HEK293 (cell line): ENCODE measurements at regions not wholly inside any gene's neighbourhood (a gene's known extent, or its start where the extent isn't known, plus 50 kb on each side); places are given as distances from the start of the nearest gene placed in this dataset.

Experiments
- CTCF ChIA-PET: fragments of 350-600 bp; formaldehyde crosslinking; extraction: SDS; loops from one replicate; lab custom pipeline; 2021; ENCODE audit warnings: antibody characterized with exemption; lab: Yijun Ruan, JAX
- POLR2A ChIA-PET: fragments of 300-600 bp; formaldehyde crosslinking; extraction: SDS; loops from one replicate; lab custom pipeline; 2020; ENCODE audit warnings: antibody characterized with exemption, inconsistent platforms; lab: Yijun Ruan, JAX
- H3K27ac ChIP-seq: fragments of 200-500 bp; sonication (Bioruptor generic); 2 replicates; pipeline ENCODE4 v1.5.1; 2014; ENCODE audit warnings: low read depth, low read length, control low read depth, inconsistent platforms; ENCODE audit errors: extremely low read depth
- H3K36me3 ChIP-seq, 2 experiments: fragments of 200-500 bp in 1 of 2; sonication (Bioruptor generic) in 1 of 2; 1 replicate in 1 of 2; 2 replicates in 1 of 2; pipeline ENCODE4 v1.5.1; 2014 to 2017; ENCODE audit warnings: inconsistent platforms in 2 of 2, low read length in 2 of 2; ENCODE audit not compliant: control insufficient read depth in 2 of 2, insufficient read depth in 1 of 2
- H3K4me1 ChIP-seq: fragments of 200-500 bp; sonication (Bioruptor generic); 2 replicates; pipeline ENCODE4 v1.5.1; 2014; ENCODE audit warnings: mild to moderate bottlenecking, low read length, inconsistent platforms; ENCODE audit not compliant: control insufficient read depth, insufficient read depth
- H3K4me3 ChIP-seq: 2 replicates; pipeline ENCODE4 v1.5.1; 2011; ENCODE audit warnings: low read depth, mild to moderate bottlenecking, control low read depth, low read length, moderate library complexity
- H3K9me3 ChIP-seq: fragments of 200-500 bp; sonication (Bioruptor generic); 2 replicates; pipeline ENCODE4 v1.5.1; 2014; ENCODE audit warnings: low read depth, low read length, inconsistent platforms; ENCODE audit not compliant: control insufficient read depth, insufficient read depth
- GLIS2 ChIP-seq: fragments of 450-650 bp; formaldehyde crosslinking; IDR thresholded peaks from 2 replicates; pipeline ENCODE4 v1.5.1; 2016; ENCODE audit warnings: missing biosample characterization, missing genetic modification characterization
- KLF16 ChIP-seq: fragments of 450-650 bp; formaldehyde crosslinking; IDR thresholded peaks from 2 replicates; pipeline ENCODE4 v1.5.1; 2017; ENCODE audit warnings: missing biosample characterization, missing genetic modification characterization
- OSR2 ChIP-seq: fragments of 450-650 bp; formaldehyde crosslinking; IDR thresholded peaks from 2 replicates; pipeline ENCODE4 v1.5.1; 2016; ENCODE audit warnings: missing biosample characterization, missing genetic modification characterization
- OVOL3 ChIP-seq: fragments of 450-650 bp; formaldehyde crosslinking; IDR thresholded peaks from 2 replicates; pipeline ENCODE4 v1.5.1; 2016; ENCODE audit warnings: missing biosample characterization, missing genetic modification characterization
- REPIN1 ChIP-seq: fragments of 450-650 bp; formaldehyde crosslinking; IDR thresholded peaks from 2 replicates; pipeline ENCODE4 v1.5.1; 2017; ENCODE audit warnings: missing biosample characterization, missing genetic modification characterization, low read depth
- SCRT2 ChIP-seq: fragments of 450-650 bp; formaldehyde crosslinking; IDR thresholded peaks from 2 replicates; pipeline ENCODE4 v1.5.1; 2016; ENCODE audit warnings: missing biosample characterization, missing genetic modification characterization
- ZBTB17 ChIP-seq: fragments of 450-650 bp; formaldehyde crosslinking; IDR thresholded peaks from 2 replicates; pipeline ENCODE4 v1.5.1; 2016; ENCODE audit warnings: missing biosample characterization, missing genetic modification characterization
- ZBTB20 ChIP-seq: fragments of 450-650 bp; formaldehyde crosslinking; IDR thresholded peaks from 2 replicates; pipeline ENCODE4 v1.5.1; 2016; ENCODE audit warnings: missing biosample characterization, missing genetic modification characterization
- ZNF112 ChIP-seq: fragments of 450-650 bp; formaldehyde crosslinking; IDR thresholded peaks from 2 replicates; pipeline ENCODE4 v1.5.0; 2017; ENCODE audit warnings: missing biosample characterization, missing genetic modification characterization
- ZNF138 ChIP-seq: fragments of 450-650 bp; formaldehyde crosslinking; IDR thresholded peaks from 2 replicates; pipeline ENCODE4 v1.5.1; 2016; ENCODE audit warnings: missing biosample characterization, missing genetic modification characterization, borderline replicate concordance
- ZNF155 ChIP-seq: fragments of 450-650 bp; formaldehyde crosslinking; IDR thresholded peaks from 2 replicates; pipeline ENCODE4 v1.5.1; 2016; ENCODE audit warnings: missing biosample characterization, missing genetic modification characterization
- ZNF214 ChIP-seq: fragments of 450-650 bp; formaldehyde crosslinking; IDR thresholded peaks from 2 replicates; pipeline ENCODE4 v1.5.1; 2017; ENCODE audit warnings: missing biosample characterization, mild to moderate bottlenecking, missing genetic modification characterization, borderline replicate concordance
- ZNF239 ChIP-seq: fragments of 450-650 bp; formaldehyde crosslinking; IDR thresholded peaks from 2 replicates; pipeline ENCODE4 v1.5.1; 2016; ENCODE audit warnings: missing biosample characterization, missing genetic modification characterization
- ZNF366 ChIP-seq: fragments of 450-650 bp; formaldehyde crosslinking; conservative IDR thresholded peaks from 2 replicates; pipeline ENCODE4 v1.5.1; 2016; ENCODE audit warnings: missing biosample characterization, missing genetic modification characterization
- ZNF558 ChIP-seq: fragments of 450-650 bp; formaldehyde crosslinking; IDR thresholded peaks from 2 replicates; pipeline ENCODE4 v1.5.1; 2016; ENCODE audit warnings: missing biosample characterization, missing genetic modification characterization
- ZNF624 ChIP-seq: fragments of 450-650 bp; formaldehyde crosslinking; IDR thresholded peaks from 2 replicates; pipeline ENCODE4 v1.5.1; 2017; ENCODE audit warnings: missing biosample characterization, missing genetic modification characterization
- TF ChIP-seq, protein P1 (sequence below): fragments of 450-650 bp; formaldehyde crosslinking; IDR thresholded peaks from 2 replicates; pipeline ENCODE4 v1.5.1; 2017; ENCODE audit warnings: missing biosample characterization, missing genetic modification characterization
- TF ChIP-seq, protein P2 (sequence below): fragments of 450-650 bp; formaldehyde crosslinking; IDR thresholded peaks from 2 replicates; pipeline ENCODE4 v1.5.1; 2016; ENCODE audit warnings: missing biosample characterization, missing genetic modification characterization

DNA sequence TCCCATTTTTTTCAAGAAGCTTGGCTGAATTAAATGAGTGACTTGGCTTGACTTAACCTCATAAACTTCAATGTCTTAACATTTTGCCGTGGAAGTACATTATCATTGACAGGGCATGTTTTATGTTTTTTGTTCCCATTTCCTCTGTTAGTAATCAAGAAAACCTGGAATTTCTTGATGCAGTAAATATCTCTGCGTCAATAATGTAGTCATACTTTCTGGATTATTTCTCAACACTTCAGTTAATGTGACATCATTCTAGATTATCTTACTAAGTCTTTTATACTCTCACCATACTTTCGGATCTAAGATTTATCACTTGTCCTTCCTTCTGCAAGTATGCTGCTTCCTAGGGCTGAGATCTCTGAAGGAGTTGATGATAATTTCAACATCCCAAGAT, 58.6 kb upstream of the PGR start:
- Histone ChIP-seq H3K9me3 (no peaks in the 10 kb centered on the region), H3K27ac (no peak overlapping the region), H3K4me1 (no peaks in the 10 kb centered on the region), H3K36me3 (no peaks in the 10 kb centered on the region), H3K4me3 (no peak overlapping the region)
- TF ChIP-seq, protein P1, sequence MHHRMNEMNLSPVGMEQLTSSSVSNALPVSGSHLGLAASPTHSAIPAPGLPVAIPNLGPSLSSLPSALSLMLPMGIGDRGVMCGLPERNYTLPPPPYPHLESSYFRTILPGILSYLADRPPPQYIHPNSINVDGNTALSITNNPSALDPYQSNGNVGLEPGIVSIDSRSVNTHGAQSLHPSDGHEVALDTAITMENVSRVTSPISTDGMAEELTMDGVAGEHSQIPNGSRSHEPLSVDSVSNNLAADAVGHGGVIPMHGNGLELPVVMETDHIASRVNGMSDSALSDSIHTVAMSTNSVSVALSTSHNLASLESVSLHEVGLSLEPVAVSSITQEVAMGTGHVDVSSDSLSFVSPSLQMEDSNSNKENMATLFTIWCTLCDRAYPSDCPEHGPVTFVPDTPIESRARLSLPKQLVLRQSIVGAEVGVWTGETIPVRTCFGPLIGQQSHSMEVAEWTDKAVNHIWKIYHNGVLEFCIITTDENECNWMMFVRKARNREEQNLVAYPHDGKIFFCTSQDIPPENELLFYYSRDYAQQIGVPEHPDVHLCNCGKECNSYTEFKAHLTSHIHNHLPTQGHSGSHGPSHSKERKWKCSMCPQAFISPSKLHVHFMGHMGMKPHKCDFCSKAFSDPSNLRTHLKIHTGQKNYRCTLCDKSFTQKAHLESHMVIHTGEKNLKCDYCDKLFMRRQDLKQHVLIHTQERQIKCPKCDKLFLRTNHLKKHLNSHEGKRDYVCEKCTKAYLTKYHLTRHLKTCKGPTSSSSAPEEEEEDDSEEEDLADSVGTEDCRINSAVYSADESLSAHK, result no peak
- TF ChIP-seq ZNF155 (tag by site-specific recombination) (no peak), ZNF239 (tag by site-specific recombination) (no peak), ZNF112 (tag by site-specific recombination) (no peak), ZNF558 (no peak), REPIN1 (no peak)
- ChIA-PET POLR2A (no interaction called here), CTCF (interaction anchor here (0.6 kb wide), 1 partner anchor 612 kb away, joined by 3 read pairs; no protein-coding TSS in a partner anchor)

DNA sequence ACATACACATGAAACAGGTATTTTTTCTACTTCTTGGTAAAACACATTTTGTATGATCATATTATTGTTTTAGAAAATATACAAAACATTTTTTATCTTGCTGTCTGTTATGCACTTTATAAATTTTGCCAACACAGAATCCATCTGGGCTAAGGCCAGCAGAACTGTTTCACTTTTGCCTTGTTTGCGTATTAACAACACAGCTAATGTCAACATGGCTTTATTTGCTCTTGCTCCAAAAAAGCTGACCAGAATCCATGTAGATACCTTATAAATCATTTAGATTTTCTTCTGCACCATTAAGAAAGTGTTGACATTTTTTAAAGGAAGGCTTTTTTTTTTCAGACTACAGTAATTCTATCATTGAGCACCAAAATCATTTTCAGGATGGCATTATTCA, 58.1 kb upstream of the PGR start:
- POLR2A ChIA-PET, result no interaction called here
- H3K27ac ChIP-seq, result no peak overlapping the region

DNA sequence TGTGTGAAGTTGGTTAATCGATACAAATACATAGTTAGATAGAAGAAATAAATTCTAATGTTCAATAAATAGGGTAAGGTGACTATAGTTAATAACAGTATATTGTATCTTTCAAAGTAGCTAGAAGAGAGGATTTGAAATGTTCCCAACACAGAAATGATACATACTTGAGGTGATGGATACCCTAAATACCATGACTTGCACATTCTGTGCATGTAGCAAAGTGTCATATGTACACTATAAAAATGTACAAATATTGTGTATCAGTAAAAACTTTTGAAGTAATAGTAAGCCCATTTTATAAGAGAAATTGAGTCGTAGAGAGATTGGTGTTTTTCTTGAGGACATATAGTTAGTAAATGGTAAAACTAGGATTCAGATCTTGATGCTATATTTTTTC, 56.4 kb upstream of the PGR start:
- Histone ChIP-seq H3K4me1 (no peaks in the 10 kb centered on the region), H3K27ac (no peak overlapping the region), H3K4me3 (no peak overlapping the region), H3K36me3 (no peaks in the 10 kb centered on the region), H3K9me3 (no peaks in the 10 kb centered on the region)
- TF ChIP-seq ZBTB20 (tag by site-specific recombination), result no peak
- TF ChIP-seq KLF16, result no peak
- TF ChIP-seq ZNF624, result no peak
- TF ChIP-seq ZNF214 (tag by site-specific recombination), result no peak
- TF ChIP-seq ZNF138, result no peak
- TF ChIP-seq ZBTB17 (tag by site-specific recombination), result no peak
- TF ChIP-seq GLIS2 (tag by site-specific recombination), result no peak
- no peak for TF ChIP-seq OSR2
- TF ChIP-seq OVOL3 (tag by site-specific recombination), result no peak
- TF ChIP-seq, protein P2, sequence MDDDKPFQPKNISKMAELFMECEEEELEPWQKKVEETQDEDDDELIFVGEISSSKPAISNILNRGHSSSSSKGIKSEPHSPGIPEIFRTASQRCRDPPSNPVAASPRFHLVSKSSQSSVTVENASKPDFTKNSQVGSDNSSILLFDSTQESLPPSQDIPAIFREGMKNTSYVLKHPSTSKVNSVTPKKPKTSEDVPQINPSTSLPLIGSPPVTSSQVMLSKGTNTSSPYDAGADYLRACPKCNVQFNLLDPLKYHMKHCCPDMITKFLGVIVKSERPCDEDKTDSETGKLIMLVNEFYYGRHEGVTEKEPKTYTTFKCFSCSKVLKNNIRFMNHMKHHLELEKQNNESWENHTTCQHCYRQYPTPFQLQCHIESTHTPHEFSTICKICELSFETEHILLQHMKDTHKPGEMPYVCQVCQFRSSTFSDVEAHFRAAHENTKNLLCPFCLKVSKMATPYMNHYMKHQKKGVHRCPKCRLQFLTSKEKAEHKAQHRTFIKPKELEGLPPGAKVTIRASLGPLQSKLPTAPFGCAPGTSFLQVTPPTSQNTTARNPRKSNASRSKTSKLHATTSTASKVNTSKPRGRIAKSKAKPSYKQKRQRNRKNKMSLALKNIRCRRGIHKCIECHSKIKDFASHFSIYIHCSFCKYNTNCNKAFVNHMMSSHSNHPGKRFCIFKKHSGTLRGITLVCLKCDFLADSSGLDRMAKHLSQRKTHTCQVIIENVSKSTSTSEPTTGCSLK (tag by site-specific recombination), result no peak
- ChIA-PET CTCF (no interaction called here), POLR2A (no interaction called here)

More for the DNA sequence above, 58.1 kb upstream of the PGR start:
- H3K4me1 ChIP-seq, result no peaks in the 10 kb centered on the region
- no peak for TF ChIP-seq ZNF366
- no peak for TF ChIP-seq SCRT2 (tag by site-specific recombination)
- H3K9me3 ChIP-seq, result no peaks in the 10 kb centered on the region
- CTCF ChIA-PET, result interaction anchor here (0.6 kb wide), 1 partner anchor 613 kb away, joined by 3 read pairs; no protein-coding TSS in a partner anchor
- no peak overlapping the region for H3K4me3 ChIP-seq
- no peaks in the 10 kb centered on the region for H3K36me3 ChIP-seq
